ENCODE measurements at regions not wholly inside any gene's neighbourhood (a gene's known extent, or its start where the extent isn't known, plus 50 kb on each side); places are given as distances from the start of the nearest gene placed in this dataset.

DNA sequence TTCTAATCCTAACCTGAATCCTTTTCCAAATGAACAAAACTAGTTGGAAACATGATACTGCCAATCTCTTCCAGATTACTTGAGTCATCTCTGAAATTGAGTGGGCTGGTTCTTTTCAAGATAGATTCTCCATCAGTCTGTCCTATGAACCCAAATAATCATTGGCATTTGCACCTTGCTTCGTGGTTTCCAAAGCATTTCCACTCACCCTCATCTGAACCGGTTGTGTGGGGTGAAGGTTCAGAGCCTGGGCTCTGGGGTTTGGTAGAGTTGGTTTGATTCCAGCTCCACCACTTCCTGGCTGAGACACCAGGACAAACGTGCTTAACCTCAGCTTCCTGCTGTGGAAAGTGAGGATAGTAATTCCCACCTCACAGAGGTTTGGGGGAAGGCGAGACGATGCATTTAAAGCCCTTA, 206.4 kb upstream of the E2F8 start:
- TF ChIP-seq POLR2A (IDR thresholded peaks at IDR 0.05; ENCODE audit: control extremely low read depth in 1 of 2, low read depth in 2 of 2, low read length in 2 of 2), result no peak
- TF ChIP-seq, protein P1, sequence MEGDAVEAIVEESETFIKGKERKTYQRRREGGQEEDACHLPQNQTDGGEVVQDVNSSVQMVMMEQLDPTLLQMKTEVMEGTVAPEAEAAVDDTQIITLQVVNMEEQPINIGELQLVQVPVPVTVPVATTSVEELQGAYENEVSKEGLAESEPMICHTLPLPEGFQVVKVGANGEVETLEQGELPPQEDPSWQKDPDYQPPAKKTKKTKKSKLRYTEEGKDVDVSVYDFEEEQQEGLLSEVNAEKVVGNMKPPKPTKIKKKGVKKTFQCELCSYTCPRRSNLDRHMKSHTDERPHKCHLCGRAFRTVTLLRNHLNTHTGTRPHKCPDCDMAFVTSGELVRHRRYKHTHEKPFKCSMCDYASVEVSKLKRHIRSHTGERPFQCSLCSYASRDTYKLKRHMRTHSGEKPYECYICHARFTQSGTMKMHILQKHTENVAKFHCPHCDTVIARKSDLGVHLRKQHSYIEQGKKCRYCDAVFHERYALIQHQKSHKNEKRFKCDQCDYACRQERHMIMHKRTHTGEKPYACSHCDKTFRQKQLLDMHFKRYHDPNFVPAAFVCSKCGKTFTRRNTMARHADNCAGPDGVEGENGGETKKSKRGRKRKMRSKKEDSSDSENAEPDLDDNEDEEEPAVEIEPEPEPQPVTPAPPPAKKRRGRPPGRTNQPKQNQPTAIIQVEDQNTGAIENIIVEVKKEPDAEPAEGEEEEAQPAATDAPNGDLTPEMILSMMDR (IDR thresholded peaks at IDR 0.05; ENCODE audit: control extremely low read depth in 1 of 3, insufficient read depth in 1 of 3, low read depth in 1 of 3, low read length in 3 of 3), result no peak
